ENCODE measurements at regions not wholly inside any gene's neighbourhood (a gene's known extent, or its start where the extent isn't known, plus 50 kb on each side); places are given as distances from the start of the nearest gene placed in this dataset.

GRCh38 chr2:129262934-129263333 lies 716.5 kb upstream of the RAB6C start (continued):
- TF ChIP-seq USF2 (CRISPR knock-in tag; IDR thresholded peaks at IDR 0.05) (no peak), NR2F6 (CRISPR knock-in tag; IDR thresholded peaks at IDR 0.05) (no peak), ZNF311 (CRISPR knock-in tag; IDR thresholded peaks at IDR 0.05) (no peak), MEIS2 (IDR thresholded peaks at IDR 0.05; ENCODE audit: partially characterized antibody) (no peak), FOXK2 (conservative IDR thresholded peaks at IDR 0.05 in 1 of 2, IDR thresholded peaks at IDR 0.05 in 1 of 2; ENCODE audit: low read depth in 2 of 2) (no peak)

GRCh38 chr2:129263939-129264338 lies 715.5 kb upstream of the RAB6C start:
- no peak for ATAC-seq

More at GRCh38 chr2:129263939-129264338, 715.5 kb upstream of the RAB6C start:
- CTCF ChIA-PET (ENCODE audit: low intra/inter-chr PET ratio) = no interaction called here
- Histone ChIP-seq H3K4me2 (ENCODE audit: insufficient read depth, low read length) (no peak overlapping the region), H3K27ac (ENCODE audit: extremely low read depth, low read depth, low read length) (no peak overlapping the region), H3K9me3 (replicated peaks; ENCODE audit: control insufficient read depth, insufficient read depth, low read depth, low read length) (no peaks in the 10 kb centered on the region; the same call in 1 of the 2 replicates), H3K36me3 (ENCODE audit: control insufficient read depth, insufficient read depth, low read length) (no peaks in the 10 kb centered on the region), H3K79me2 (ENCODE audit: control insufficient read depth, insufficient read depth, low read length) (no peaks in the 10 kb centered on the region), H4K20me1 (replicated peaks; ENCODE audit: control insufficient read depth, insufficient read depth, low read length) (no peaks in the 10 kb centered on the region), H3K27me3 (ENCODE audit: control insufficient read depth in 2 of 2, insufficient read depth in 2 of 2, low read length in 2 of 2) (no peaks in the 10 kb centered on the region), H3K9ac (ENCODE audit: insufficient read depth in 1 of 2, low read depth in 2 of 2, low read length in 2 of 2) (no peak overlapping the region), H3K9me1 (ENCODE audit: control insufficient read depth, insufficient read depth, low read length) (no peaks in the 10 kb centered on the region), H2AFZ (ENCODE audit: low read depth, low read length) (no peak overlapping the region), H3K4me1 (replicated peaks in 1 of 2; ENCODE audit: control insufficient read depth in 2 of 2, insufficient read depth in 2 of 2, low read length in 2 of 2) (no peaks in the 10 kb centered on the region), H3K4me3 (no peak overlapping the region)
- DNase-seq (ENCODE audit: extremely low read depth in 1 of 4, low spot score in 3 of 4) (no peak), FAIRE-seq (no peak)
- intact Hi-C loops (cut with micrococcal nuclease) (no loop called here), in situ Hi-C loops (cut with MboI) (no loop called here)
- POLR2A ChIA-PET = no interaction called here
- no TSS peak for BruUV-seq (replicated peaks)
- no peak for TF ChIP-seq ELF1 (tag; IDR thresholded peaks at IDR 0.05)
- TF ChIP-seq ELF2 (CRISPR knock-in tag; IDR thresholded peaks at IDR 0.05) = no peak
- TF ChIP-seq GTF2A2 (tag; IDR thresholded peaks at IDR 0.05) = no peak
- TF ChIP-seq MCM2 (IDR thresholded peaks at IDR 0.05; ENCODE audit: low read depth) = no peak
- no peak for TF ChIP-seq ZNF449 (CRISPR knock-in tag; IDR thresholded peaks at IDR 0.05)
- no peak for TF ChIP-seq ZNF785 (CRISPR knock-in tag; IDR thresholded peaks at IDR 0.05)
- no peak for TF ChIP-seq PCBP2 (IDR thresholded peaks at IDR 0.05; ENCODE audit: low read depth, low read length, poor library complexity, severe bottlenecking)
- TF ChIP-seq ATF3 (IDR thresholded peaks at IDR 0.05) = no peak
- no peak for TF ChIP-seq ATF3 (CRISPR knock-in tag; conservative IDR thresholded peaks at IDR 0.05)
